ENCODE measurements at regions not wholly inside any gene's neighbourhood (a gene's known extent, or its start where the extent isn't known, plus 50 kb on each side); places are given as distances from the start of the nearest gene placed in this dataset.
A peak's percentile ranks its signal among the peaks of the same experiment; 100 is the strongest.
"Not testable (repeated sequence)": the region's sequence is repeated elsewhere in the genome, so short reads cannot be mapped to it uniquely, and the experiment has no call there.

DNA sequence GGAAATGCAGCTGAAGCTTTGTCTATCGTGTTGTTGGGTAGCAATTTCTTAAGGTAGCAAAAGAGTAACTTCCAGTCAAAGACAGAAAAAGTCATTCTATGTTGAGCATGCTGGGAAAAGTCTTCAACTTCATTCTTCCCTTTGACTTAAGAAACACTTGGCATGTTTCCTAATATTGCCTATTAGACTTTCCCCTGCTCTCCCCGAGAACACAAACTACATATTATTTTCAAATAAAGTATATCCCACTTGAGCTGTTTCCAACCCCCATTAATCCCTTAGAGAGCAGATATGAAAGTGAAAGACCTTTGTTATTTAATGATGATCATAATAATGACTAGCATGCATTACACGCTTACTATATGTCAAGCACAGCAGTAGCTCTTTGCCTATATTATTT is 136.0 kb upstream of the SPOPL start:
- Histone ChIP-seq H3K27ac (ENCODE audit: insufficient read depth in 1 of 2, low read depth in 1 of 2, low read length in 2 of 2, poor library complexity in 1 of 2, severe bottlenecking in 2 of 2) (no peak overlapping the region), H3K36me3 (ENCODE audit: control insufficient read depth in 4 of 4, insufficient read depth in 4 of 4, low read length in 3 of 4) (no peaks in the 10 kb centered on the region), H3K27me3 (replicated peaks in 2 of 5; ENCODE audit: control insufficient read depth in 4 of 5, insufficient read depth in 5 of 5, low read length in 4 of 5) (no peaks in the 10 kb centered on the region), H3K4me3 (ENCODE audit: control insufficient read depth in 1 of 7, extremely low read depth in 1 of 7, insufficient read depth in 4 of 7, low read depth in 2 of 7, low read length in 6 of 7) (no peak overlapping the region), H3K4me1 (ENCODE audit: control extremely low read depth in 1 of 4, control insufficient read depth in 4 of 4, insufficient read depth in 4 of 4, low read length in 3 of 4) (no peaks in the 10 kb centered on the region), H3K9me3 (ENCODE audit: control extremely low read depth in 1 of 5, control insufficient read depth in 4 of 5, insufficient read depth in 2 of 5, low read depth in 1 of 5, low read length in 4 of 5) (no peaks in the 10 kb centered on the region)
- WGBS (ENCODE audit: insufficient coverage) = 100% methylated on average over 1 of the region's 3 CpGs
- CTCF ChIA-PET = interaction anchor here (0.9 to 1.2 kb wide), 2 partner anchors 14 to 45 kb away, joined by 3 to 5 read pairs; no protein-coding TSS in a partner anchor
- POLR2A ChIA-PET = no interaction called here
- no peak for DNase-seq

DNA sequence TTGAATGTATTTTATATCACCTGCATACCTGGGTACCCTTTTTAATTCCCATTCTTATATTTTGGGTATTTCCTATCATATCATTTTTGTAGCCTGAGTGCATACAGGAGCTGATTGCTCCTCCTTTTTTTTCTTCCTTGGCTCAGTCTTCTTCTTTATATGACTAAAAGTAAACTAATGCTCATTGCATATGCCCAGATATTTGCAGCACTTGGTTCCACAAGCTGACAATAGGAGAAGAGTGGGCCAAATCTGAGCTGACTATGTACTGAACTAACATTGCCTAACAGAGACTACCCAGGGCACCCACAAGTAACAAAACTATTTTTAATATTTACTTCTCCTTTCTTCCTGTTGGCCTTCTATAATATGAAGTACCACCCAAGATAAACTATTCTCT is 131.7 kb upstream of the SPOPL start:
- H3K36me3 ChIP-seq (ENCODE audit: control insufficient read depth in 4 of 4, insufficient read depth in 4 of 4, low read length in 3 of 4) = no peaks in the 10 kb centered on the region
- H3K4me1 ChIP-seq (ENCODE audit: control extremely low read depth in 1 of 4, control insufficient read depth in 4 of 4, insufficient read depth in 4 of 4, low read length in 3 of 4) = no peaks in the 10 kb centered on the region
- POLR2A ChIA-PET = no interaction called here
- H3K27ac ChIP-seq (ENCODE audit: insufficient read depth in 1 of 2, low read depth in 1 of 2, low read length in 2 of 2, poor library complexity in 1 of 2, severe bottlenecking in 2 of 2) = no peak overlapping the region
- H3K27me3 ChIP-seq (replicated peaks in 2 of 5; ENCODE audit: control insufficient read depth in 4 of 5, insufficient read depth in 5 of 5, low read length in 4 of 5) = no peaks in the 10 kb centered on the region
- H3K9me3 ChIP-seq (ENCODE audit: control extremely low read depth in 1 of 5, control insufficient read depth in 4 of 5, insufficient read depth in 2 of 5, low read depth in 1 of 5, low read length in 4 of 5) = no peaks in the 10 kb centered on the region
- CTCF ChIA-PET = no interaction called here
- no peak for DNase-seq
- H3K4me3 ChIP-seq (ENCODE audit: control insufficient read depth in 1 of 7, extremely low read depth in 1 of 7, insufficient read depth in 4 of 7, low read depth in 2 of 7, low read length in 6 of 7) = no peak overlapping the region

DNA sequence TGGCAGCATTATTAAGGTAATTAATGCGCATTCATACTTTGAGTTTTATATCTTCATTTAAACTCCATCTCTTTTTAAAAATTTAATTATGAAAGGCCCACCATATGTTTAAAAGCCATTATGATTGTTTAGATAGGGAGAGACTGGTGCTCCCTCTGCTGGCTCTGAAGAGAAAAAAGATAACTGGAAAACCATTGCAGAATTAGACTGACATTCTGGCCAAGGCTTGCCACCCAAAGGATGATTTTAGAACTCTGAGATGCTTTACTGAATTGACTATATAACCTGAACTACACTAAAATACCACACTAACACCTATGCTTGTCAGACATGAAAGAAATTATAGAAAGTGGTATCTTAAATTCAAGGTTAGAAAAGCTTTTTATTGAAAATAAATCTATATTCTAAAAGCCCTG is 127.6 kb upstream of the SPOPL start:
- no peaks in the 10 kb centered on the region for H3K9me3 ChIP-seq (ENCODE audit: control extremely low read depth in 1 of 5, control insufficient read depth in 4 of 5, insufficient read depth in 2 of 5, low read depth in 1 of 5, low read length in 4 of 5)
- H3K27ac ChIP-seq (ENCODE audit: insufficient read depth in 1 of 2, low read depth in 1 of 2, low read length in 2 of 2, poor library complexity in 1 of 2, severe bottlenecking in 2 of 2) = no peak overlapping the region
- H3K27me3 ChIP-seq (replicated peaks in 2 of 5; ENCODE audit: control insufficient read depth in 4 of 5, insufficient read depth in 5 of 5, low read length in 4 of 5) = no peaks in the 10 kb centered on the region
- WGBS (ENCODE audit: insufficient coverage) = no CpG with 5 or more reads among the region's 1 CpG
- H3K4me1 ChIP-seq (ENCODE audit: control extremely low read depth in 1 of 4, control insufficient read depth in 4 of 4, insufficient read depth in 4 of 4, low read length in 3 of 4) = no peaks in the 10 kb centered on the region
- CTCF ChIA-PET = interaction anchor here (0.6 to 3.9 kb wide), 10 partner anchors 10 to 465 kb away, joined by 3 to 15 read pairs (median 3); no protein-coding TSS in a partner anchor
- POLR2A ChIA-PET = no interaction called here
- peak; percentile 36 to 66 (median 64) for DNase-seq
- no peaks in the 10 kb centered on the region for H3K36me3 ChIP-seq (ENCODE audit: control insufficient read depth in 4 of 4, insufficient read depth in 4 of 4, low read length in 3 of 4)
- H3K4me3 ChIP-seq (ENCODE audit: control insufficient read depth in 1 of 7, extremely low read depth in 1 of 7, insufficient read depth in 4 of 7, low read depth in 2 of 7, low read length in 6 of 7) = no peak overlapping the region

DNA sequence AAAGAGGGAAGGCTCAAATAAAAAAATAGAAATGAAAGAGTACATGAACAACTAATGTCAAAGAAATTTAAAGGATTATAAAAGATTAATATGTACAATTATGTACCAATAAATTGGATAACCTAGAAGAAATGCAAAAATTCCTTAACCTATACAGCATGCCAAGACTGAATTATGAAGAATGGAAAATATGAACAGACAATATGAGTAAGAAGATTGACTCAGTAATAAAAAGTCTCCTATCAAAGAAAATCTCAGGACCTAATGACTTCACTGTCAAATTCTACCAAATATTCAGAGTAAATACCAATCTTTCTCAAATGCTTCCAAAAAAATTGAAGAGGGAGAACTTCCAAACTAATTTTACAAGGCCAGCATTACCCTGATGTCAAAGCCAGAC is 120.2 kb upstream of the SPOPL start:
- CTCF ChIA-PET = no interaction called here
- POLR2A ChIA-PET = no interaction called here
- H3K36me3 ChIP-seq (ENCODE audit: control insufficient read depth in 4 of 4, insufficient read depth in 4 of 4, low read length in 3 of 4) = no peaks in the 10 kb centered on the region
- DNase-seq = no peak
- no peaks in the 10 kb centered on the region for H3K27me3 ChIP-seq (replicated peaks in 2 of 5; ENCODE audit: control insufficient read depth in 4 of 5, insufficient read depth in 5 of 5, low read length in 4 of 5)
- no peaks in the 10 kb centered on the region for H3K4me1 ChIP-seq (ENCODE audit: control extremely low read depth in 1 of 4, control insufficient read depth in 4 of 4, insufficient read depth in 4 of 4, low read length in 3 of 4)
- H3K27ac ChIP-seq (ENCODE audit: insufficient read depth in 1 of 2, low read depth in 1 of 2, low read length in 2 of 2, poor library complexity in 1 of 2, severe bottlenecking in 2 of 2) = no peak overlapping the region
- peaks cover 0 to 4% (median 0%) of the 10 kb centered on the region in 5 experiments for H3K9me3 ChIP-seq (ENCODE audit: control extremely low read depth in 1 of 5, control insufficient read depth in 4 of 5, insufficient read depth in 2 of 5, low read depth in 1 of 5, low read length in 4 of 5)
- no peak overlapping the region for H3K4me3 ChIP-seq (ENCODE audit: control insufficient read depth in 1 of 7, extremely low read depth in 1 of 7, insufficient read depth in 4 of 7, low read depth in 2 of 7, low read length in 6 of 7)

DNA sequence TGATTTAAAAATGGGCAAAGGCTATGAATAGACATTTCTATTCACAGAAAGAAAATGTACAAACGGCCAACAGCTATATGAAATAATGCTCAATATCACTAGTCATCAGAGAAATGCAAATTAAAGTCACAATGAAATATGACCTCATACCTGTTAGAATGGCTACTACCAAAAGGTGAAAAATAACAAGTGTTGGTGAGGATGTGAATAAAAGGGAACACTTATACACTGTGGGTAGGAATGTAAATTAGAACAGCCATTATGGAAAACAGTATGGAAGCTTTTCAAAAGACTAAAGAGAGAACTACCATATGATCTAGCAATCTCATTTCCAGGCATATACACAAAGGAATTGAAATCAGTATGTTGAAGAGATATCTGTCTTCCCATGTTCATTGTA is 118.9 kb upstream of the SPOPL start:
- Histone ChIP-seq H3K27ac (ENCODE audit: insufficient read depth in 1 of 2, low read depth in 1 of 2, low read length in 2 of 2, poor library complexity in 1 of 2, severe bottlenecking in 2 of 2) (no peak overlapping the region), H3K4me3 (ENCODE audit: control insufficient read depth in 1 of 7, extremely low read depth in 1 of 7, insufficient read depth in 4 of 7, low read depth in 2 of 7, low read length in 6 of 7) (no peak overlapping the region), H3K36me3 (ENCODE audit: control insufficient read depth in 4 of 4, insufficient read depth in 4 of 4, low read length in 3 of 4) (no peaks in the 10 kb centered on the region), H3K27me3 (replicated peaks in 2 of 5; ENCODE audit: control insufficient read depth in 4 of 5, insufficient read depth in 5 of 5, low read length in 4 of 5) (no peaks in the 10 kb centered on the region), H3K4me1 (ENCODE audit: control extremely low read depth in 1 of 4, control insufficient read depth in 4 of 4, insufficient read depth in 4 of 4, low read length in 3 of 4) (no peaks in the 10 kb centered on the region), H3K9me3 (ENCODE audit: control extremely low read depth in 1 of 5, control insufficient read depth in 4 of 5, insufficient read depth in 2 of 5, low read depth in 1 of 5, low read length in 4 of 5) (peaks cover 0 to 4% (median 0%) of the 10 kb centered on the region in 5 experiments)
- no CpG with 5 or more reads among the region's 1 CpG for WGBS (ENCODE audit: insufficient coverage)
- CTCF ChIA-PET = interaction anchor here (0.6 kb wide), 1 partner anchor 336 kb away, joined by 3 read pairs; no protein-coding TSS in a partner anchor
- POLR2A ChIA-PET = no interaction called here
- DNase-seq = no peak

DNA sequence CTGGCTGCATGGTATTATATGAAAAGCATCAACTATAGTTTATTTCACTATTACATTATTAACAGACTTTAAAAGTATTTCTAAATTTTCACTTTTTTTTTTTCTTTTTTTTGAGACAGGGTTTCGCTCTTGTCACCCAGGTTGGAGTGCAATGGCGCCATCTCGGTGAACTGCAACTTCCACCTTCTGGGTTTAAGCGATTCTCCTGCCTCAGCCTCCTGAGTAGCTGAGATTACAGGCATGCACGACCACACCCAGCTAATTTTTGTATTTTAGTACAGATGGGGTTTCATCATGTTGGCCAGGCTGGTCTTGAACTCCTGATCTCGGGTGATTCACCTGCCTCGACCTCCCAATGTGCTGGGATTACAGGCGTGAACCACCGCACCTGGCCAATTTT is 115.4 kb upstream of the SPOPL start:
- H3K9me3 ChIP-seq (ENCODE audit: control extremely low read depth in 1 of 5, control insufficient read depth in 4 of 5, insufficient read depth in 2 of 5, low read depth in 1 of 5, low read length in 4 of 5); H3K27ac ChIP-seq (ENCODE audit: insufficient read depth in 1 of 2, low read depth in 1 of 2, low read length in 2 of 2, poor library complexity in 1 of 2, severe bottlenecking in 2 of 2); H3K4me3 ChIP-seq (ENCODE audit: control insufficient read depth in 1 of 7, extremely low read depth in 1 of 7, insufficient read depth in 4 of 7, low read depth in 2 of 7, low read length in 6 of 7); H3K4me1 ChIP-seq (ENCODE audit: control extremely low read depth in 1 of 4, control insufficient read depth in 4 of 4, insufficient read depth in 4 of 4, low read length in 3 of 4); H3K27me3 ChIP-seq (replicated peaks in 2 of 5; ENCODE audit: control insufficient read depth in 4 of 5, insufficient read depth in 5 of 5, low read length in 4 of 5); CTCF ChIA-PET; H3K36me3 ChIP-seq (ENCODE audit: control insufficient read depth in 4 of 4, insufficient read depth in 4 of 4, low read length in 3 of 4); POLR2A ChIA-PET: not testable (repeated sequence)
- DNase-seq = peak in 1 of 3 donors; percentile 2
- 100% methylated on average over 5 of the region's 9 CpGs for WGBS (ENCODE audit: insufficient coverage)

DNA sequence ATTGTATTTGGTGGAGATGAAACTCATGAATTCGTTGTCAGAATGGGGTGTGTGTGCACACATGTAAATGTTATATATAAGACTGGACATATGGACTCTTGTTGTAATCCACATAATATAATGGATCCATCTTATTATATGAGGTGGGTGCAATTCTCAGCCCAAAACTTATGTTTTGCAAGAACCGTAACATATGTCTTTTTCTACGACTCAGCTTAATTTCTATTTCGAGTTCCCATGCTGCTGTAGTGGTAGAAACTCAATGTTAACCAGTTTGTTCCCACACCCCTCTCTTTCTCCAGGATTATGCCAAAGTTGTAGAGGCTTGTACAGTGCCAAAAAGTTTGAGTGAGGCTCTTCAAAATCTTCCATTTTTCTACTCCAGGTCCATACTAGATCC is 112.5 kb upstream of the SPOPL start:
- Histone ChIP-seq H3K9me3 (ENCODE audit: control extremely low read depth in 1 of 5, control insufficient read depth in 4 of 5, insufficient read depth in 2 of 5, low read depth in 1 of 5, low read length in 4 of 5) (no peaks in the 10 kb centered on the region), H3K27ac (ENCODE audit: insufficient read depth in 1 of 2, low read depth in 1 of 2, low read length in 2 of 2, poor library complexity in 1 of 2, severe bottlenecking in 2 of 2) (no peak overlapping the region), H3K36me3 (ENCODE audit: control insufficient read depth in 4 of 4, insufficient read depth in 4 of 4, low read length in 3 of 4) (no peaks in the 10 kb centered on the region), H3K4me1 (ENCODE audit: control extremely low read depth in 1 of 4, control insufficient read depth in 4 of 4, insufficient read depth in 4 of 4, low read length in 3 of 4) (no peaks in the 10 kb centered on the region), H3K27me3 (replicated peaks in 2 of 5; ENCODE audit: control insufficient read depth in 4 of 5, insufficient read depth in 5 of 5, low read length in 4 of 5) (no peaks in the 10 kb centered on the region), H3K4me3 (ENCODE audit: control insufficient read depth in 1 of 7, extremely low read depth in 1 of 7, insufficient read depth in 4 of 7, low read depth in 2 of 7, low read length in 6 of 7) (no peak overlapping the region)
- ChIA-PET POLR2A (no interaction called here), CTCF (interaction anchor here (1.3 kb wide), 1 partner anchor 15 kb away, joined by 3 read pairs; no protein-coding TSS in a partner anchor)
- 100% methylated on average over 1 of the region's 4 CpGs for WGBS (ENCODE audit: insufficient coverage)
- DNase-seq = no peak
